Vagina (tissue), 2 donors: ENCODE measurements at regions not wholly inside any gene's neighbourhood (a gene's known extent, or its start where the extent isn't known, plus 50 kb on each side); places are given as distances from the start of the nearest gene placed in this dataset.

ENCODE experiments used
- POLR2A ChIP-seq, 2 donors: fragments of 450-650 bp; IDR thresholded peaks; one replicate each; pipeline ENCODE4 v1.6.1; 2017; ENCODE audit warnings: antibody characterized with exemption in 2 of 2, mild to moderate bottlenecking in 2 of 2, moderate library complexity in 2 of 2
- POLR2AphosphoS5 ChIP-seq, 2 donors: sonication (generic); formaldehyde crosslinking; IDR thresholded peaks; one replicate each; pipeline ENCODE4 v1.9.0; 2017; ENCODE audit warnings: antibody characterized with exemption in 2 of 2, mild to moderate bottlenecking in 2 of 2, low read depth in 1 of 2; ENCODE audit not compliant: insufficient read depth in 1 of 2
- TF ChIP-seq, protein P1 (sequence below), 3 experiments: fragments of 450-650 bp in 2 of 3; fragments of 200-600 bp in 1 of 3; sonication (generic) in 1 of 3; IDR thresholded peaks; one replicate each; pipeline ENCODE4 v1.5.1; 2017 to 2019; ENCODE audit warnings: antibody characterized with exemption in 3 of 3, mild to moderate bottlenecking in 2 of 3, moderate library complexity in 2 of 3

GRCh38 chr1:222167896-222168295 lies 380.0 kb downstream of the HHIPL2 start:
- TF ChIP-seq, protein P1, sequence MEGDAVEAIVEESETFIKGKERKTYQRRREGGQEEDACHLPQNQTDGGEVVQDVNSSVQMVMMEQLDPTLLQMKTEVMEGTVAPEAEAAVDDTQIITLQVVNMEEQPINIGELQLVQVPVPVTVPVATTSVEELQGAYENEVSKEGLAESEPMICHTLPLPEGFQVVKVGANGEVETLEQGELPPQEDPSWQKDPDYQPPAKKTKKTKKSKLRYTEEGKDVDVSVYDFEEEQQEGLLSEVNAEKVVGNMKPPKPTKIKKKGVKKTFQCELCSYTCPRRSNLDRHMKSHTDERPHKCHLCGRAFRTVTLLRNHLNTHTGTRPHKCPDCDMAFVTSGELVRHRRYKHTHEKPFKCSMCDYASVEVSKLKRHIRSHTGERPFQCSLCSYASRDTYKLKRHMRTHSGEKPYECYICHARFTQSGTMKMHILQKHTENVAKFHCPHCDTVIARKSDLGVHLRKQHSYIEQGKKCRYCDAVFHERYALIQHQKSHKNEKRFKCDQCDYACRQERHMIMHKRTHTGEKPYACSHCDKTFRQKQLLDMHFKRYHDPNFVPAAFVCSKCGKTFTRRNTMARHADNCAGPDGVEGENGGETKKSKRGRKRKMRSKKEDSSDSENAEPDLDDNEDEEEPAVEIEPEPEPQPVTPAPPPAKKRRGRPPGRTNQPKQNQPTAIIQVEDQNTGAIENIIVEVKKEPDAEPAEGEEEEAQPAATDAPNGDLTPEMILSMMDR (IDR thresholded peaks at IDR 0.05): no peak
- TF ChIP-seq POLR2A (IDR thresholded peaks at IDR 0.05) (no peak), POLR2AphosphoS5 (IDR thresholded peaks at IDR 0.05; ENCODE audit: insufficient read depth in 1 of 2, low read depth in 1 of 2) (no peak)
